ENCODE measurements at regions not wholly inside any gene's neighbourhood (a gene's known extent, or its start where the extent isn't known, plus 50 kb on each side); places are given as distances from the start of the nearest gene placed in this dataset.
A peak's percentile ranks its signal among the peaks of the same experiment; 100 is the strongest.
"Not testable (repeated sequence)": the region's sequence is repeated elsewhere in the genome, so short reads cannot be mapped to it uniquely, and the experiment has no call there.

DNA sequence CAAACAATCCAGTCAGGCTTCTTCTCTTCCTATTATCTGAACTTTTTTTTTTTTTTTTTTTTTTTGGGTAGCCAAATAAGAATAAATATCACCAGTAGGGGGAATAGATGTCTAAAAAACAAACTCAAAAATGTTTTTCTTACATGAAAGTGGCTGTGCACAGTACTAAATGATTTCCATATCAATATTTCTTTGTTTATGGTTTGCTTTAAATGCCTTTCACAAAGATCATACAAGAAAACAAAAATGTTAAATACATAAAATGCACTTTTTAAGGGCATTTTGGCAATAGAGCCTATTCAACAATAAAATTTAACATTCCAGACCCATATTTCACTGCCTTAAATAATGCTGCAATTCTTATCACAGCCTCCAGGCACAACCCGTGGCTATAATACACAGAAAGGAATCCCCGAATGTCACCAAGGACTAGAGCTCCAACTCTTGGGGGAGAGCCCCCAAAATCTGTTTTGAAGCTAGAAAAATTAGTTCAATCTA lies 91.1 kb upstream of the TBCA start:
- DNase-seq, result peak; percentile 29

DNA sequence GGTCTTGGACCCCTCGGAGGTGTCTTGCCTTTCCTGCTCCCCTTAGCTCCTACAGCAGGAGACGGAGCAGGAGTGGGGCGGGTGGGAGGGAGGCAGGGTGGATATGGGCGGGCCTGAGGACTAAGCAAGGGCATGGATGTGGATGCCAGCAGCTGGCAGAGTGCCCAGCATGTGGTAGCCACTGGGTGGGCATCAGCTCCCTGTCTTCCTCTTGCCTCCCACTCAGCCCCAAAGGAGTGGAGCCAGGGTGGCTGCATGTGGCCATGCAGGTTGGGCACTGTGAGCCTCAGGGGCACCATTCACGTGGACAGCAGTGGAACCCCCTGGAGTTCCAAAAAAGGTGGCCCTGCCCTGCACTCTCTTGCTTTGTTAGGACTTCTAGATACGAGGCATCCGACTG lies 90.1 kb upstream of the TBCA start:
- no peak for DNase-seq

DNA sequence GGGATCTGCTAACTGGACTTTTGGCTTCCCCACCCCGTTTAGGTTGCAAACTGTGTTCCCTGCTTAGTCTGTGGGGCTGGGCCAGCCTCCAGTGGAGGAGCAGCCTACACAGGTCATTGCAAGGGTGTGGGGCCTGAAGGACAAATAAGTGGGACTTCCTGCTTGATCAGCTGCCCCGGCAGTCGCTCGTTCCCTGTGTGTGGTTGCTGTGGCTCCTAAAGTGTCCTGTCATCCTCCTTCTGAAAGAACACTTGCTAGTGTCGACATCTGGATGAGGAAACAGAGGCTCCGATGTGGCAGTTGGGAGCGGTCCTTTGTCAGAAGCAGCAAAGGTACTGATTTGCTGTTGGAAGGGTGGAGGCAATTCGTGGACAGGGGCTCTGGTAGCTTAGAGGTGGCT lies 88.9 kb upstream of the TBCA start:
- no peak for DNase-seq

DNA sequence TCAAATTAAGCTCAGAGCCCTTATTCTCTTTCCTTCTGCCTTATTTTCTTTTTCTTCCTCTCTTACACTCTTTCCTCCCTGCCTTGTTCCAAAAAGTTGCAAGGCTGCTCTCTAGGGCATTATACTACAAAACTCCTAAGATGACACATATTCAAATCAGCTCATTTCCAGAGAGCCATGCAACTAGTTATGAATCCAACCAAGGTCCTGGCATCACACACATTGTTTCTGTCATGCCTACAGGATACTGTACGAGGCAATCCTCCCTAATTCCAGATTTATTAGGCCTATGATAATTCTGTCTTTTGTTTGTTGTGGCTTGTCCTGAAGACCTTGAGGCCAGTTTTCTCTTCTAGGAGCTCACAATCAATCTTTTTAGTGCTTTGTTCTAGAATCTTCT lies 87.0 kb upstream of the TBCA start:
- no peak for DNase-seq

DNA sequence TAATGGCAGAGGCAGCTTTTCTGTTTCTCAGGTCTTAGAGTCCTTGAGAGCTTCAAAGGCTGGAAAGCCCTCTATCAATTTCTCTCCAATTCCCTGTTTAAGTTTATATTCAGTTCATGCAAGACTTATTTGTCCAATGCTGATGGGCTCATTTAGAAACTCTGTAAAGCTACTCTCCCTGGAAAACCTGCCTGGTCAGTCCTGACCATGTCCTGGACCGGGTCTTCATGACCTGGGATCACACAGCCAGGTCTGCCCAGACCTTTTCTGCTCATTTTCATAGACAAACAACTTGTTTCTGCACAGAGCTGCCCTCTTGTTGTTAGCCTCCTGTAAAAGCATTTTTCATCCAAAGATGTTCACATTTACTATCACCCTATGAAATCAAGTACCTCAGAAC lies 85.4 kb upstream of the TBCA start:
- no peak for DNase-seq

DNA sequence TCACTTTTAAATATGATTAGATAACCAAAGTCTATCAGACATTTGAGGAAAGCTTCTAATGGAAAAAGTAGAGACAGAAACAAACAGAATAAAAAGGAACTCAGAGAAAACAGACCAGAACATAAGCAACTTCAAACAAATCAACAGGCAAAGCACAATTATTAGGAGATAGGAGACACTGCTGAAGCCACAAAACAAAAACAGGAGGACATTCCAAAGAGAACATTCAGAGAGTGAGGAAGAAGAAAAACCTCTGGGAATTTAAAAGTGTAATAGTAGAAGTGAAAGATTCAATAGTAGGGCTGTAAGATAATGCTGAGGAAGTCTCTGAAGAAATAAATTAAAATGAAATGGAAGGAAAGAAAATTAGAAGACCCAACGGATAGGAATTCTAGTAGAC lies 83.2 kb upstream of the TBCA start:
- DNase-seq, result peak; percentile 56

DNA sequence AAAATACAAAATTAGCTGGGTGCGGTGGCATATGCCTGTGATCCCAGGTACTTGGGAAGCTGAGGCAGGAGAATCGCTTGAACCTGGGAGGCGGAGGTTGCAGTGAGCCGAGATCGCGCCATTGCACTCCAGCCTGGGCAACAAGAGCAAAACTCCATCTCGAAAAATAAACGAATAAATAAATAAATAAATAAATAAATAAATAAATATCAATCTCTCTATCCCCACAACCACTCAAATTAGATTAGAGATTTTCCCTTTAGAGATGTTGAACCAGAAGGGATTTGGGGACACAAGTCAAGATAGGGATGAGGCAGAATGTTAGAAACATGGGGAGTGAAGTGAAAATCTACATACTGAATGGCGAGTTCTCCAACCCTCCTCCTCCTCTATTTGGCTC lies 82.5 kb upstream of the TBCA start:
- not testable (repeated sequence) for DNase-seq

DNA sequence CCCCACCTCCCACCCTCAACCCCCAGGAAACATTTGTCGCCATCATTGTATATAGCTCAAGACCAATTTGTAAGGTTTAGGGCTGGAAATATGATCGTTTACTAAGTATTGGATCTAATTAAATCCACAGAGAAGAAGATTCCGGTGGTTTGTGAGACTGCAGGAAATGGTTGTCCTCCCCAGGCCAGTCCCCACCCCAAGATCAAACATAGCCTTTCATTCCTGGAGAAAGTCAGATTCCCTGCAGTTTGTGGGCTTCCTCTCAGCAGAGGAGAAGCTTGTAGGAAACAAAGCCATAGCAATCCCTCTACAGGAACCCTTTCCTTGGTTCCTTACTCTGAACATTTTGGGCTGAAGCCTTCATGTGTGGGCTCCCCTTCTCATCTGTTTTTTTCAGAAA lies 79.2 kb upstream of the TBCA start:
- DNase-seq, result no peak

DNA sequence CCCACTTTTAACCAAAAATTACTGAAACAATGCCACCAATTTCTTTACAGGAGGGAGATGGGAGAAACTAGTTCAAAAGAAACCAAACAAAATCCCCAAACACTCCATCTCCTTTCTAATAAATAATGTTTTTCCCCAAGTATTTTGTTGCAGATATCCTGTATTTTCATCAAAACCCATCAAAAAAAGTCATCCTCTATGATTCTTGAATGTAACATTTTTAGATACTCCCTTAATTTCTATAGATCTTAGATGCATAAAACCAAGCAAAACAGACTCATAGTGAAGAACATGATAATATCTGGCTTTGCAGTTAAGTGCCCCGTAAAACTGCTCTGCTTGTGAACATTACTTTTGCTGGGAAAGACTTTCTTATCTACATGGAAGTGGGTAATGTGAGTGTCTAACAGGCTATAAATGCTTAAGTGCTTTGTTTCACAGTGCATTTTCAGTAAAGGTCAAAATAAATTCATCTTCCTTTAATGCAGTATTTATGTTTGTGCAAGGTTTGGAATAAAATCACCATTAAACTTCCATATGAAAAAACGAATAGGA lies 77.3 kb upstream of the TBCA start:
- DNase-seq, result no peak

DNA sequence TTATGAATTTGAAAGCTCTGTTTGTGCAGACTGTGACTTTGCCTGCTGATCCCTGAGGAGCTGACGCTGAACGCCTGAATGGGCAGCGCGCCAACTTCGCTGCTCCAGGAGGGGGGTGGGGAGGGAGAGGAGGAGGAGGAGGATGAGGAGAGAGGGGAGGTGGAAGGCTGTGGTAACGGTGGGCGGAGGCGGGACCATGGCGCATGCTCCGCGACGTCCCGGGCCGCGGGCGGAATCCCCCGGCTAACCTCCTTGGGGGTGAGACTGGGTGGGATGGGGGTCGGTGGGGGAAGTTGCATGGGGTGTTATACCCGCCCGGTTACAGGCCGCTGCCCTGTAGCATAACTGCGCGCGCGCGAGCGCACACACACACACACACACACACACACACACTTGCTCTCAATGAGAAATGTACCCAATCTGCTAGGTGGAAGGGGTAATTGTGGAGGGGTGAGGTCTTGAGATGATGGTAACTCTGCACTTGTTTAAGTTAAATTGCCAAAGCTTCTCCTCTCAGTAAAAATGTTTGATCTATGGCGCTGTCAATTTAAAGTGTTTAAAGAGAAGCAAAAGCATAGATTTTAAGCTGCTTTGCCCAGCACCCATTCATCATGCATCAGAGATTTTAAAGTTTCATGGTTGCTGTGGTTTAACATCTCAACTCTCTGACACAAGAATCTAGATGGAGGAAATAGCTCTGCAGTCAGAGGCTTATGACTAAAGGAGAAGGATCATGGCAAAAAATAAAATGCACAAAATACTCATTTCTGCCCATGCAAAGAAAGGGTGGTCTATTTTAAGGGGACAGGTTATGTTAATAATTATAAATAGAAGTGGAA lies 76.6 kb upstream of the TBCA start:
- peak; percentile 72 for DNase-seq

DNA sequence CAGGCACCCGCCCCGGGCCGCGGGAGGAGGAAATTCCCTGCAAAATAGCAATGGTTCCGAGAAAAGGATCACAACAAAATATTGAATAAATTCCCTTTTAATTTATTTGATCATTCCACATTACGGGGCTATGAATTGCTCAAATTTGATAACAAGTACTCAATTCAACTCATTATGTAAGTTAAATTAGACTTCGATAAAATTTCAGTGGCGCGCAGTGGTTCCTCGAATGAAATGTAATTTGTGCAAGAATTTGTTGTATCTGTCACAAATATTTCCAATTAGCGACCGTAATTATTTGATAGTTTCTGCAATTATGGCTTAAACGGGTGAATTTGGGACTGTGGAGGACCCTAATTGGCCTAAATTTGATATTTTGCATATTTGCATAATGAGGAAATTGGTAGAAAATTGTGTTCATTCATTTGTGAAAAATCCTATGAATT lies 76.0 kb upstream of the TBCA start:
- DNase-seq, result no peak

DNA sequence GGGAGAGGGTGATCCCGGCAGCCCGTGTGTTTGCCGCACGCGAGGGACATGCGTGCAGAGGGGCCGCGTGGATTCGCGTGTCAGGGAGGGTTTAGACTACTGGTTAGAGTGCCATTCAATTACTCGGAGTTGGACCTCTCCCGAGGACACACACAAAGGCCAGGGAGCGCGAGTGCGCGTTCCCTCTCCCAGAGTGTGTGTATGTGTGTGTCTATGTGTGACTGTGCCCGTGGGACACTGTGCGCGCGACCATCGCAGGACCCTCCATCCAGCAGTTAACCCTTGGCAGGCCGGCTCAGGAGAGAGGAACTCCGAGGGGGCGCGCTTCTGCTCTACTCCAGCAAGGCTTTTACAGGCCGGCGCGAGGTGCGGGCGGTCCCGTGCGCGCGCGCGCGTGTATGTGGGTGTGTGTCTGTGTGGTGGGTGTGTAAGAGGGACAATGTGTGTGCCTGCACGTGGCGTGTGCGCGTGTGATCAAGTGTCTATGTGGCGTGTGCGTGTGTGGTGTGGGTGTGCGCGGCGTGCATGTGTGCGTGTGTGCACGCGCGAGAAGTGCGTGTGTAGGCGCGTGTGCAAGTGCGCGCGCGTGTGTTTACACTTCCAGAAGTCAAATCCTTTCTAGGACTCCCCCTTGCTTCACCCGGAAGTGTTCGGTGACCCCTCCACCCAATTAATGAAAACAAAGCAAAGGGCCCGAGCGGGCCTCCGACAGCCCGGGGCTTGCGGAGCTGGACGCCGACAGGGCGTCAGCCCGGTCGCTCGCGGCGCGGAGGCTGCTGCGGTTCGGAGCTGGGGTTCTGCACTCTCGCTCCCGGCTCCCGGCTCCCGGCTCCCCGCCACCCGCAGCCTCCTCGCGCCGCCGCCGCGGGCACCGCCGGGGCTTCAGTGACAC lies 75.3 kb upstream of the TBCA start:
- DNase-seq, result peak; percentile 36

DNA sequence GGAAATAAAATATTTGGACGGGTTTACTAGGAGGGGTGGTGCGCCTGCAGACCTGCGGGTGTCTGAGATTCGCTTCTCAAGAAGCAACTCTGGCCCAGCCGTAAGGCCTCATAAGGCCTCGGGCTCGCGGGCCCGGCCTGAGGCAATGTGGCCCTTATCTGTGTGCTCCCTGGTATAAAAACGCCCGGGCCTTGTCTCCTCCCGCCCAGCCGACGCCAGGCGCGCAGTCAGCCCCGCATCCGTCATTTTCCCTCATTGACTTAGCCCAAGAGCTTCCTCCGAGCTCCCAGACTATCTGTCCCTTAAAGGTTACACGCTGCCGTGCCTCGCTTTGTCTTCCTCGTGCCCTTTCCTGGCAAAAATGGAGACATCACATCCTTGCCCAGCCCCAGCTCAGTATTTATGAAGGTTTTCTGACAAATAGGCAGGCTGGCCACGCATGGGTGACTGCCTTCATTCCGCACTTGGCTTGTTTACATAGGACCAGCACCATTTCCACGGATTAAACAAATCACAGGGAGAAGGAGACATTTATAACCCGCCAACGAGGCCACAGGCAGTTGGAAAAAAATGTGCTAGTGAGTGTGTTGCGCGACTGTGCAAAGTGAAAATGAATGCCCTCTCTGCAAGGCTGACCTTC lies 74.5 kb upstream of the TBCA start:
- no peak for DNase-seq

DNA sequence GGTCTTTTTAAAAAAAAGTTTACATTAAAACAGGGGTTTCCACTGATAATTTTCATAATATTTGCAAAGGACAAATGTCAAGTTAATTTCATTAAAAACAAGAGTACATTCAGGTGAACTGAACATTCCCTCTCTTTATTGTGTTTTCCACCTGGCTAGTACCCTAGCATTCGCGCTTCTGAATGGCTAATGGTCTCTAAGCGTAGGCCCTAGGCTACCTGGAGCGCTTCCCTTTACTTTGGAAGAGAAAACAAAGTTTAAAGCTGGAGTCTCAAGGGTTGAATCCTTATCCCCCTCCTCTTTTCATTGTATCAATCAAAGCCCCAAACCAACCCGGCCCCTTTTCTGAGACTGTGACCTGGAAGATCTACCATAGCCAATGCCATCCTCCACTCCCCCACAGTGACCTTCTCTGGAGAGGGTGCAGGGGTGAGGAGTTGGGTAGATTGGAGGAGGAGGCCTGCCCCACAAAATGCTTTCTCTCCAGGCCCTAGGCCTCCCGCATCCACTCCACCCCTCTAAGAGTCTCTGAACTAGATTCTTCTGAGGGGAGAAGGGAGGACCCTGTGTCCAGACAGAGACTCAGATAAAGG lies 73.3 kb upstream of the TBCA start:
- DNase-seq, result no peak

DNA sequence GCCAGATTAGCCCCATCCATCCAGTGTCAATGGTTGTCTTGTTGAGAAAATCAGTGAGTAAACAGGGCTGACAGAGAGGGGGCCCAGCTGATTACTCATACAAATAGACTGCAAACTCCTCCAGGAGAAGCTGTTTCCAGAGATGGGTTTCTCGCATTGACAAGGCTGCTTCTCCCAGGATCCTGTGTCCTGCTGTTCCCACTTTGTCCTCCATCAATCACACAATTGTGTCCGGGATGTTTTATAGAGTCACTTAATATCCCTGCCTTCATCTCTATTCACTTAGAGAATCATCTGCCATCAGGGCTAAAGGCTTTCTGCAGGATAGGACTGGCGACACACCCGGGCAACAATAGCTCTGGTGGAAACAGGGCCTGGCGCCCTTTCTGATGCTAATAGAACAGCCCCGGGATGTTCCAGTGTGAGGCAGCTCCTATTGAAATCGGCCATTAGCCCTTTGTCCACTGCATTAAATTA lies 71.7 kb upstream of the TBCA start:
- no peak for DNase-seq

DNA sequence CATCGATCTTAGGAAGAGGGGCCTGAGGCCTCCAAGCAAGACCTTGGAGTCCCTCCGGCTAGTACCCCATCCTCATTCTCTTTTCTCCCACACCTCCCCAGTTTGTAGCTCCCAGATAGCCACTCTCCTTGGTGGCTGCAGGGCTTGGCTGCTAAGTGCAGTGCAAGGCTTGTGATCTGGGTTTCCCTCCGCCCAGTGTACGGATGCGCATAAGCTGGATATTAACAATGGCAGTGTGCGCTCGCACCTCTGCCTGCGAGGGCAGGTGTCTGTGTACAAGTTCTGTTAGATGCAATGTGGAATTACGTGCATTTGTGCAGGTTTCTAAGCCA lies 71.0 kb upstream of the TBCA start:
- DNase-seq, result no peak

DNA sequence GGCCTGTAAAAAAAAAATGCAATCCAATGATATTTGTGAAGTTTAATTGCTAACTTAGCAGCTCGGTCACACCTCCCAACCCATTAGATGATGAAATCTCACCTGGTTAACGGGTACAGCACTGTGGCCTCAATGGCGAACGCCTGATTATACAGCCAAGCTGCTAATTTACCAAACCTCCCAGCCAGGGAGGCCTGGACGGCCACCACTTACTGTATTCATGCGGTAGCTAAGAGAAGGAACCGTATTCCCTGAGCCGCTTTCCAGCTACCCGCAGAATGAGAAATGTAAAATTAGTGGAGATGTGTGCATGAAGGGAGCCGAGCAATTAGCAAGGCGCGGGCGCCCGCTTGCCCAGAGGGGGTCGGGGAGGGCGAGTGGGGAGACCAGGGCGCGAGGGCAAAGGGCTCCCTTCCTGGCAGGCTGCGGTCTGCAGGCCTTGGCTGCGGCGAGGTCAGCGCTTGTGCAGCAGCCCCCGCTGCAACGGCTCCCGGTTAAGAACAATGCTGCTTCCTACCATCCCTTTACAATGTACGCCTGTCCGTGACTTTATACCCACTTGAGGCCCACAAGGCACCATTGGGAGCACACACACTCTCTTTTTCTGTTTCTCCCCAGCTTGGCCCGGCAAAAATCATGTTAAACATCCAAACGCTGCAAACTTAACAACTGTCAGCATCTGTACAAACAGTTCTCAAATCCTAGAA lies 70.4 kb upstream of the TBCA start:
- DNase-seq, result no peak

DNA sequence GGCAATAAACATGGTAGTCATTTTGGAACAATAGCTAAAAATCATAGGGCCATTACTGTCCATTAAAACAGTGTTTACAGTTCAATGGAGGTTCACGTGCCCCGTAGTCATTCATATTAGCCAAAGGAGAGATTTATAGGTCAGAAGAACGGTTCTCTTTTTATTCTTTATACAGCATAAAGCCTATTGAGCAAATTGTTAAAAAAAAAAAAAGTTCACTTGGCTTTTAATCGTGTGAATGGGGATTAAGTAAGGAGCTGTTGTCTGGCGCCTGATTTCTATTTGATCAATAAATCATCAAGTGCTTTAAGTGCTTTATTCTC lies 69.1 kb upstream of the TBCA start:
- DNase-seq, result no peak

DNA sequence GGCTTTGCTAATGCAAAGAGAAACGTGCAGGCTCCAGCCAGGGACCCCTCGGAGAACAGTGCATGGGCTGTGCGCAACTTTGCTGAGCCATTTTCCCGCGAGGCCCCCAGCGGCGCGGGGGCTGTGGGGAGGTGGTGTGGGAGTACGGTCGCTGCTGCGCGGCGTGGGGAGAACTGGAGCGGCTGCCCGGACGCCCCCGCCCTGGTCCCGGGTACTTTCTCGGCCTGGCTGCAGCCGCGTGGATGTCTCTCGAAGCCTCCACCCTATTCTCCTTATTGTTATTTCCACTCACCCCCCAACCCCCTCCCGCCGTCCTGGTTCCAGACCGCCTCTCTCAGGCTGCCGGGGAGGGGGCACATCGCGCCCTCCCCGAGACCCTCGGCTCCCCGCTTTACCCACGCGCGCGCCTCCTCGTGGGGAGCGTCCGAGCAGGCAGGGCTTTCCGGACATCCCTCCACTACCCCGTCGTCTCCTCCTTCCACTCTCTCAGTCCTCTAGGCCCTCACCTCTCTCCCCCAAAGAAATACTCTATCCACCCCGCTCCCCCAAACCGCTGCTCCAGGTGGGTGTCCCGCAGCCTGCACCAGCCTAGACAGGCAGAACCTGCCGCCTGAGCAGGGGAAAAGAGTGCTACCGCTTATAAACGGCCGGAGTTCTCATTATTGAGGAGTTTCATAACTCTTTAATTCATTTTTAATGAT lies 68.6 kb upstream of the TBCA start:
- no peak for DNase-seq

DNA sequence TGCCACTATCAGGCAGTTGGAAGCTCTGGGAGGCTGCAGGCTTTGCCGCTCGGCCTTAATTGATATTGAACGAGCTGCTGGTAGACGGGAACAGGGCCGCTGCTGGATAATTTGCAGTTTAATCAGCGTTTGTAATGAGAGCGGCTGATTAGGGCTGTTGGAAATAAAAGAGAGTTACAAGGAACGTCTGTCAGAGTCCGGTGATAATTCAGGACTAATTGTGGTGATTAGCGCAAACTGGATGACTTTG lies 68.2 kb upstream of the TBCA start:
- DNase-seq, result no peak

DNA sequence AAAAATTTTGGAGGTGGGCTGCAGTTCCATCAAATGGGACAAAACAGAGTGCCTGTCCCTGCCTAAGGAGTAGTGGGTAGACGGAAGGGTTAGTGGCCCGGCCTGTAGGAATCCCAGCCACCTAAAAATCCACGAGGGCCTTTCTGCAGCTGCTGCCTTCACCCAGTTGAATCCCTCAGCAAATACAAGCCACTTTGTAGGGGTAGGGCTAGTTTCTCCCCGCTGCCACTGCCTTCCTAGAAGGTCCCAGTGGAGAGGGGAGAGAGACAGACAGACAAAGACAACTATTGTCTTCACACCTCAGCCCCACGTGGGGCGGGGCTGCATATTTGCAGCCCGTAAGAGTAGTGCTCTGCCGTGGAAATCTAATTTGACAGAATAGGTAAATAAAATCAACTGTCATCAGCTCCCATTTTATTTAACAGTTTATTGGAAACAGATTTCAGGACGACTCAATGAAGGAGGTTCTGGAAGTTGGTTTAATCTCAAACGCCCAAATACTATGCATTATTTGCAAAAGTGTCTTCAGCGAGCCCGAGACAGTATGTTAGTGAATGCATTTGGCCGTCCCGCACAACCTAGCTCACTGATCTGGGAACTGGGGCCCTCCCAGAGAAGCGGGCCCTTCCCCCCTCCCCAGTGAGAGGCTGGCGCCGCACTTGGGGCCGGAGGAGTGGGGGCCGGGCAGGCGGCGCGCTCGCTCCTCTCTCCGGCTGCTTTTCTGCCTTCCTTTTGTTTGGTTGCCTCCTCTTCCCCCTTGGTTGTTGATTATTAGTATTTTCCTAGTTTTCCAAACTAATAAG lies 67.6 kb upstream of the TBCA start:
- DNase-seq, result no peak

Data from fibroblast of skin of back (primary cell).